Smooth muscle cell (in vitro differentiated cells): ENCODE measurements at regions not wholly inside any gene's neighbourhood (a gene's known extent, or its start where the extent isn't known, plus 50 kb on each side); places are given as distances from the start of the nearest gene placed in this dataset.

Source experiments
- DNase-seq: peaks from one replicate; lab custom pipeline; 2025; ENCODE audit not compliant: unreplicated experiment; lab: John Stamatoyannopoulos, UW
- H2AFZ ChIP-seq: fragments of 200-600 bp; sonication (generic); 2 replicates; pipeline ENCODE4 v1.6.0; 2016; ENCODE audit warnings: antibody characterized with exemption, low read depth, mild to moderate bottlenecking
- H3F3A ChIP-seq: fragments of 200-600 bp; sonication (generic); 2 replicates; pipeline ENCODE4 v1.6.0; 2017; ENCODE audit warnings: antibody characterized with exemption, low read depth
- H3K27ac ChIP-seq: fragments of 200-600 bp; sonication (generic); 2 replicates; pipeline ENCODE4 v1.5.1; 2016; ENCODE audit warnings: low read depth, mild to moderate bottlenecking
- H3K27me3 ChIP-seq: fragments of 200-600 bp; sonication (generic); 2 replicates; pipeline ENCODE4 v1.6.1; 2016; ENCODE audit warnings: low read depth, mild to moderate bottlenecking
- H3K36me3 ChIP-seq: fragments of 200-600 bp; sonication (generic); 2 replicates; pipeline ENCODE4 v1.5.1; 2016; ENCODE audit warnings: low read depth
- H3K4me1 ChIP-seq: fragments of 200-600 bp; sonication (generic); 2 replicates; pipeline ENCODE4 v1.5.1; 2016; ENCODE audit warnings: low read depth
- H3K4me2 ChIP-seq: fragments of 200-600 bp; sonication (generic); 2 replicates; pipeline ENCODE4 v1.6.0; 2016; ENCODE audit warnings: mild to moderate bottlenecking
- H3K4me3 ChIP-seq: fragments of 200-600 bp; sonication (generic); 2 replicates; pipeline ENCODE4 v1.5.1; 2016; ENCODE audit warnings: mild to moderate bottlenecking
- H3K79me2 ChIP-seq: fragments of 200-600 bp; sonication (generic); 2 replicates; pipeline ENCODE4 v1.6.0; 2016; ENCODE audit warnings: low read depth, mild to moderate bottlenecking
- H3K9ac ChIP-seq: fragments of 200-600 bp; sonication (generic); 2 replicates; pipeline ENCODE4 v1.6.0; 2016; ENCODE audit warnings: low read depth
- H3K9me3 ChIP-seq: fragments of 200-600 bp; sonication (generic); replicated peaks from 2 replicates; pipeline ENCODE4 v1.5.1; 2016; ENCODE audit warnings: low read depth
- H4K20me1 ChIP-seq: fragments of 200-600 bp; sonication (generic); 2 replicates; pipeline ENCODE4 v1.6.0; 2016; ENCODE audit warnings: low read depth
- WGBS: methylation state at CpG from one replicate; pipeline ENCODE4 v1.1.7; 2016; ENCODE audit warnings: low lambda C conversion rate; 5-methylcytosine and 5-hydroxymethylcytosine counted together
- TF ChIP-seq, protein P1 (sequence below): fragments of 200-600 bp; sonication (generic); IDR thresholded peaks from 2 replicates; pipeline ENCODE4 v1.5.1; 2017; ENCODE audit warnings: borderline replicate concordance, mild to moderate bottlenecking, antibody characterized with exemption; ENCODE audit not compliant: insufficient read depth, poor library complexity, severe bottlenecking

GRCh38 chr2:18977409-18977808 lies 381.0 kb downstream of the OSR1 start:
- Histone ChIP-seq H3K4me3 (no peak overlapping the region), H3K27me3 (no peaks in the 10 kb centered on the region), H3K9ac (peak overlapping the region; percentile 52), H4K20me1 (no peaks in the 10 kb centered on the region), H3F3A (peaks cover 22% of the 10 kb centered on the region), H3K36me3 (no peaks in the 10 kb centered on the region), H3K9me3 (no peaks in the 10 kb centered on the region), H3K4me1 (peaks cover 13% of the 10 kb centered on the region), H3K27ac (peak overlapping the region; percentile 93), H3K4me2 (peak overlapping the region; percentile 75), H3K79me2 (no peaks in the 10 kb centered on the region), H2AFZ (peak overlapping the region; percentile 67)
- TF ChIP-seq, protein P1, sequence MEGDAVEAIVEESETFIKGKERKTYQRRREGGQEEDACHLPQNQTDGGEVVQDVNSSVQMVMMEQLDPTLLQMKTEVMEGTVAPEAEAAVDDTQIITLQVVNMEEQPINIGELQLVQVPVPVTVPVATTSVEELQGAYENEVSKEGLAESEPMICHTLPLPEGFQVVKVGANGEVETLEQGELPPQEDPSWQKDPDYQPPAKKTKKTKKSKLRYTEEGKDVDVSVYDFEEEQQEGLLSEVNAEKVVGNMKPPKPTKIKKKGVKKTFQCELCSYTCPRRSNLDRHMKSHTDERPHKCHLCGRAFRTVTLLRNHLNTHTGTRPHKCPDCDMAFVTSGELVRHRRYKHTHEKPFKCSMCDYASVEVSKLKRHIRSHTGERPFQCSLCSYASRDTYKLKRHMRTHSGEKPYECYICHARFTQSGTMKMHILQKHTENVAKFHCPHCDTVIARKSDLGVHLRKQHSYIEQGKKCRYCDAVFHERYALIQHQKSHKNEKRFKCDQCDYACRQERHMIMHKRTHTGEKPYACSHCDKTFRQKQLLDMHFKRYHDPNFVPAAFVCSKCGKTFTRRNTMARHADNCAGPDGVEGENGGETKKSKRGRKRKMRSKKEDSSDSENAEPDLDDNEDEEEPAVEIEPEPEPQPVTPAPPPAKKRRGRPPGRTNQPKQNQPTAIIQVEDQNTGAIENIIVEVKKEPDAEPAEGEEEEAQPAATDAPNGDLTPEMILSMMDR: no peak
- no peak for DNase-seq
- 66% methylated on average over 3 of the region's 3 CpGs for WGBS

- Histone ChIP-seq H3K27me3 (no peaks in the 10 kb centered on the region), H3K36me3 (no peaks in the 10 kb centered on the region), H3K4me2 (peak overlapping the region; percentile 75), H3K4me1 (peaks cover 13% of the 10 kb centered on the region), H4K20me1 (no peaks in the 10 kb centered on the region), H3K9me3 (no peaks in the 10 kb centered on the region), H3K27ac (peak overlapping the region; percentile 93), H2AFZ (peak overlapping the region; percentile 67), H3K4me3 (peak overlapping the region; percentile 10), H3K79me2 (no peaks in the 10 kb centered on the region), H3K9ac (peak overlapping the region; percentile 52), H3F3A (peaks cover 22% of the 10 kb centered on the region)
- WGBS: 12% methylated on average over 14 of the region's 14 CpGs
- DNase-seq: no peak
- TF ChIP-seq, protein P1: no peak
These were observed 382.1 kb downstream of the OSR1 start for GRCh38 chr2:18976168-18976961.

DNA sequence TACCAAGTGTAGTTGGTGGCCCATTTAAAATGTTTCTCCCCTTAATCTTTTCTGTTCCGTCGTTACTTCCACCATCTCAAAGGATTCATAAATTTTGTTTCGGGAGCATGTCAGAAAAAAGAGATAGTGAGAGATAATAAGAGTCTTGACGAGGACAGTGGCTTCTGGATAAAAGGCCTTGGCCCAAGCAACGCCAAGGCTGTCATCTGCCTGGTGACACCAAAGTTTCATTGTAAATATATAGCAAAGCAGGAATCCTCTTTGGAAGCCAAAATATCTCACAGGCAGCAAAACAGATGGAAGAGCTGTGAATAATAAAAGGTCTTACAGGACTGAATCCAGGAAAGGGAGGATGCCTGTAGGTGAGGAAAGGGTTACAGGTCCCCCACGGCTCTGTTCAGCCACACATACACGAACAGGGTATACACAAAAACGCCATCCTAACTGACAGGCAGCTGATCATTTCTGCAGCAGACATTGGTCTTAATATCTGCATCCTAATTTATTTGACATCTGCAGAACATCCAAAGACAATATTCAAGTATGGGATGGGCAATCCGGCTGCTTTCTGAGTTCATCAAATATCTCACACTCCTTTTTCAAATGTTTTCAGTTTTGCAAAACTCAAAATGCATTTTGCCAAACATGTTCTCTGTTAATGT lies 382.8 kb downstream of the OSR1 start:
- H3K4me2 ChIP-seq: peak overlapping the region; percentile 75
- DNase-seq: no peak
- peak overlapping the region; percentile 10 for H3K4me3 ChIP-seq
- H3K4me1 ChIP-seq: peaks cover 13% of the 10 kb centered on the region
- H3K36me3 ChIP-seq: no peaks in the 10 kb centered on the region
- no peaks in the 10 kb centered on the region for H4K20me1 ChIP-seq
- H3K27me3 ChIP-seq: no peaks in the 10 kb centered on the region
- peak overlapping the region; percentile 21 for H2AFZ ChIP-seq
- TF ChIP-seq, protein P1: no peak
- no peaks in the 10 kb centered on the region for H3K79me2 ChIP-seq
- peaks cover 22% of the 10 kb centered on the region for H3F3A ChIP-seq
- H3K9ac ChIP-seq: peak overlapping the region; percentile 2
- WGBS: 21% methylated on average over 9 of the region's 9 CpGs
- H3K27ac ChIP-seq: peak overlapping the region; percentile 93
- H3K9me3 ChIP-seq: no peaks in the 10 kb centered on the region
